HepG2 (cell line): ENCODE measurements at regions not wholly inside any gene's neighbourhood (a gene's known extent, or its start where the extent isn't known, plus 50 kb on each side); places are given as distances from the start of the nearest gene placed in this dataset.

Experiments
- ATAC-seq: fragments of 200-7000 bp; cut with Tn5 transposase; 3 replicates; pipeline ENCODE4 v1.9.1; 2020; ENCODE audit warnings: mild to moderate bottlenecking, moderate library complexity
- BruUV-seq: library from RNA; stranded (reverse); fragments of 400-500 nt; replicated peaks from 2 replicates; lab custom pipeline; 2021; lab: Mats Ljungman, UMichigan
- CTCF ChIA-PET: fragments of 300-600 bp; formaldehyde crosslinking; extraction: SDS; loops from one replicate; lab custom pipeline; 2021; ENCODE audit warnings: low total read pairs, inconsistent platforms, low intra/inter-chr PET ratio; lab: Yijun Ruan, JAX
- POLR2A ChIA-PET: fragments of 350-600 bp; sonication (Branson Sonifier 250); formaldehyde crosslinking; loops from one replicate; lab custom pipeline; 2020; ENCODE audit warnings: antibody characterized with exemption, inconsistent platforms; lab: Yijun Ruan, JAX
- DNase-seq: peaks from one replicate; pipeline ENCODE4 v3.0.0-alpha.2; 2015; ENCODE audit warnings: low spot score
- FAIRE-seq: peaks from 3 replicates; lab custom pipeline; 2011; peaks lifted over from hg19 to GRCh38; lab: Jason Lieb, UNC
- H2AFZ ChIP-seq: one replicate; pipeline ENCODE4 v1.6.1; 2011; ENCODE audit warnings: low read length, inconsistent platforms
- H3K27ac ChIP-seq: fragments of 300-600 bp; 3 replicates; pipeline ENCODE4 v1.8.0; 2011; ENCODE audit warnings: mixed run types, mild to moderate bottlenecking, mixed read lengths, low read length, inconsistent platforms; ENCODE audit not compliant: insufficient read depth; ENCODE audit errors: extremely low read length
- H3K27me3 ChIP-seq, 2 experiments: fragments of 200-600 bp in 1 of 2; 2 replicates in 1 of 2; 3 replicates in 1 of 2; pipeline versions ENCODE4 v1.6.0 to v1.8.0; 2011; ENCODE audit warnings: low read length in 2 of 2, mild to moderate bottlenecking in 2 of 2, moderate library complexity in 2 of 2, inconsistent platforms in 1 of 2; ENCODE audit not compliant: insufficient read depth in 2 of 2, control insufficient read depth in 1 of 2
- H3K36me3 ChIP-seq, 2 experiments: fragments of 200-600 bp in 1 of 2; replicated peaks in 1 of 2; 2 replicates in 1 of 2; 3 replicates in 1 of 2; pipeline versions ENCODE4 v1.5.1 to v1.8.0; 2011; ENCODE audit warnings: low read length in 2 of 2, inconsistent platforms in 1 of 2; ENCODE audit not compliant: insufficient read depth in 2 of 2, control insufficient read depth in 1 of 2
- H3K4me1 ChIP-seq: 2 replicates; pipeline ENCODE4 v1.5.1; 2012; ENCODE audit warnings: low read length, inconsistent platforms; ENCODE audit not compliant: insufficient read depth
- H3K4me2 ChIP-seq: 2 replicates; pipeline ENCODE4 v1.6.0; 2011; ENCODE audit warnings: low read depth, low read length, inconsistent platforms
- H3K4me3 ChIP-seq, 3 experiments: fragments of 200-600 bp in 1 of 3; sonication (generic), shearing (Covaris generic) in 1 of 3; replicated peaks in 1 of 3; 2 replicates each; pipeline ENCODE4 v1.5.1; 2011 to 2016; ENCODE audit warnings: low read length in 3 of 3, inconsistent platforms in 2 of 3, low read depth in 2 of 3, mild to moderate bottlenecking in 2 of 3, control low read depth in 1 of 3, mixed read lengths in 1 of 3; ENCODE audit not compliant: insufficient read depth in 1 of 3
- H3K79me2 ChIP-seq: one replicate; pipeline ENCODE4 v1.6.1; 2011; ENCODE audit warnings: low read length, inconsistent platforms; ENCODE audit not compliant: insufficient read depth
- H3K9ac ChIP-seq: 2 replicates; pipeline ENCODE4 v1.6.0; 2011; ENCODE audit warnings: mild to moderate bottlenecking, low read depth, low read length, inconsistent platforms; ENCODE audit not compliant: insufficient read depth
- H3K9me3 ChIP-seq: 2 replicates; pipeline ENCODE4 v1.5.1; 2012; ENCODE audit warnings: mild to moderate bottlenecking, low read length
- H4K20me1 ChIP-seq: 2 replicates; pipeline ENCODE4 v1.6.0; 2011; ENCODE audit warnings: inconsistent platforms, mild to moderate bottlenecking, low read length, moderate library complexity; ENCODE audit not compliant: insufficient read depth
- CCAR2 ChIP-seq: fragments of 200-400 bp; formaldehyde crosslinking; optimal IDR thresholded peaks from 2 replicates; pipeline ENCODE3; 2018; ENCODE audit warnings: low read depth, mild to moderate bottlenecking, low read length, moderate library complexity
- CENPT ChIP-seq: sonication (generic); formaldehyde crosslinking; IDR thresholded peaks from 2 replicates; pipeline ENCODE4 v1.8.0; 2022; ENCODE audit warnings: low read depth, mild to moderate bottlenecking, moderate library complexity, missing genetic modification reagents
- CREM ChIP-seq, 2 experiments: sonication (generic) in 1 of 2; formaldehyde crosslinking in 1 of 2; IDR thresholded peaks; 2 replicates each; pipeline versions ENCODE4 v1.4.0 to v1.6.1; 2016 to 2020; ENCODE audit warnings: antibody characterized with exemption in 1 of 2, mild to moderate bottlenecking in 1 of 2, missing genetic modification reagents in 1 of 2
- DPF2 ChIP-seq: sonication (generic); formaldehyde crosslinking; IDR thresholded peaks from 2 replicates; pipeline ENCODE4 v1.4.0; 2020; ENCODE audit warnings: mild to moderate bottlenecking, low read depth, missing genetic modification reagents, borderline replicate concordance
- KMT2B ChIP-seq: IDR thresholded peaks from 2 replicates; pipeline ENCODE4 v1.6.1; 2016; ENCODE audit warnings: missing genetic modification reagents, missing compliant biosample characterization
- MIER3 ChIP-seq: IDR thresholded peaks from 2 replicates; pipeline ENCODE4 v1.6.1; 2016; ENCODE audit warnings: missing compliant biosample characterization, borderline replicate concordance
- PHF20 ChIP-seq: sonication (generic); formaldehyde crosslinking; IDR thresholded peaks from 2 replicates; pipeline ENCODE4 v1.5.0; 2020; ENCODE audit warnings: mild to moderate bottlenecking, missing genetic modification reagents
- PHF8 ChIP-seq: sonication (generic); formaldehyde crosslinking; IDR thresholded peaks from 2 replicates; pipeline ENCODE4 v1.5.0; 2020; ENCODE audit warnings: missing genetic modification reagents
- PLSCR1 ChIP-seq: sonication (generic); formaldehyde crosslinking; IDR thresholded peaks from 2 replicates; pipeline ENCODE4 v1.5.0; 2020; ENCODE audit warnings: missing genetic modification reagents, mild to moderate bottlenecking, borderline replicate concordance
- SMAD9 ChIP-seq: sonication (generic); formaldehyde crosslinking; IDR thresholded peaks from 2 replicates; pipeline ENCODE4 v1.5.1; 2020; ENCODE audit warnings: mild to moderate bottlenecking, missing genetic modification reagents
- ZNF235 ChIP-seq: sonication (generic); formaldehyde crosslinking; IDR thresholded peaks from 2 replicates; pipeline ENCODE4 v1.8.1; 2023; ENCODE audit warnings: mild to moderate bottlenecking, missing genetic modification reagents, borderline replicate concordance
- ZNF468 ChIP-seq: sonication (generic); formaldehyde crosslinking; IDR thresholded peaks from 2 replicates; pipeline ENCODE4 v1.8.0; 2022; ENCODE audit warnings: mild to moderate bottlenecking, moderate library complexity, missing genetic modification reagents
- ZNF484 ChIP-seq: sonication (generic); formaldehyde crosslinking; IDR thresholded peaks from 2 replicates; pipeline ENCODE4 v1.5.1; 2020; ENCODE audit warnings: mild to moderate bottlenecking, low read depth, missing genetic modification reagents, borderline replicate concordance
- ZNF704 ChIP-seq: sonication (generic); formaldehyde crosslinking; IDR thresholded peaks from 2 replicates; pipeline ENCODE4 v1.8.1; 2023; ENCODE audit warnings: mild to moderate bottlenecking, inconsistent platforms, moderate library complexity, missing genetic modification reagents, borderline replicate concordance
- WGBS: methylation state at CpG from one replicate; pipeline ENCODE4 v1.1.6; 2017; ENCODE audit warnings: low lambda C conversion rate; 5-methylcytosine and 5-hydroxymethylcytosine counted together
- in situ Hi-C: cut with HindIII; loops from 2 replicates; pipeline ENCODE4 v1.10.0; 2017; ENCODE audit warnings: low pct_unique_long_range_greater_than_20kb; ENCODE audit not compliant: extremely low pct_ligation_motif_present
- intact Hi-C: fragments of 100-400 bp; cut with micrococcal nuclease; formaldehyde crosslinking; loops from one replicate; pipeline ENCODE4 v1.10.0; 2022; ENCODE audit not compliant: unreplicated experiment
- TF ChIP-seq, protein P1 (sequence below): sonication (generic); formaldehyde crosslinking; IDR thresholded peaks from 2 replicates; pipeline ENCODE4 v1.4.0; 2020; ENCODE audit warnings: low read depth, mild to moderate bottlenecking, missing genetic modification reagents
- TF ChIP-seq, protein P2 (sequence below): IDR thresholded peaks from 2 replicates; pipeline ENCODE4 v1.6.1; 2012; ENCODE audit warnings: low read length, improper control_type of control experiment

GRCh38 chr5:108560581-108560980, 178.7 kb upstream of the FBXL17 start:
- ChIA-PET POLR2A (no interaction called here), CTCF (no interaction called here)
- intact Hi-C loops = no loop called here
- no peak overlapping the region for H2AFZ ChIP-seq
- no peak overlapping the region for H3K9ac ChIP-seq
- H3K4me2 ChIP-seq = no peak overlapping the region
- H3K79me2 ChIP-seq = no peaks in the 10 kb centered on the region
- no peaks in the 10 kb centered on the region for H3K4me1 ChIP-seq
- no TSS peak for BruUV-seq
- ATAC-seq (no peak), DNase-seq (no peak), FAIRE-seq (no peak)
- no peaks in the 10 kb centered on the region for H3K27me3 ChIP-seq
- H4K20me1 ChIP-seq = no peaks in the 10 kb centered on the region
- no peaks in the 10 kb centered on the region for H3K36me3 ChIP-seq
- no peak overlapping the region for H3K27ac ChIP-seq
- in situ Hi-C loops = no loop called here
- H3K4me3 ChIP-seq = no peak overlapping the region
- no peaks in the 10 kb centered on the region for H3K9me3 ChIP-seq
- WGBS = 0% methylated on average over 1 of the region's 1 CpG
- no peak for TF ChIP-seq ZNF484
- TF ChIP-seq ZNF704 (CRISPR knock-in tag) = no peak
- no peak for TF ChIP-seq KMT2B (CRISPR knock-in tag)
- no peak for TF ChIP-seq MIER3 (CRISPR knock-in tag)
- no peak for TF ChIP-seq PLSCR1 (CRISPR knock-in tag)
- TF ChIP-seq CREM (IDR thresholded peaks at IDR 0.05) = no peak
- TF ChIP-seq CREM (CRISPR knock-in tag; IDR thresholded peaks at IDR 0.05) = no peak
- no peak for TF ChIP-seq ZNF468
- no peak for TF ChIP-seq DPF2 (CRISPR knock-in tag)
- TF ChIP-seq, protein P1, sequence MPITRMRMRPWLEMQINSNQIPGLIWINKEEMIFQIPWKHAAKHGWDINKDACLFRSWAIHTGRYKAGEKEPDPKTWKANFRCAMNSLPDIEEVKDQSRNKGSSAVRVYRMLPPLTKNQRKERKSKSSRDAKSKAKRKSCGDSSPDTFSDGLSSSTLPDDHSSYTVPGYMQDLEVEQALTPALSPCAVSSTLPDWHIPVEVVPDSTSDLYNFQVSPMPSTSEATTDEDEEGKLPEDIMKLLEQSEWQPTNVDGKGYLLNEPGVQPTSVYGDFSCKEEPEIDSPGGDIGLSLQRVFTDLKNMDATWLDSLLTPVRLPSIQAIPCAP (CRISPR knock-in tag) = no peak
- no peak for TF ChIP-seq PHF8 (CRISPR knock-in tag)
- no peak for TF ChIP-seq PHF20 (CRISPR knock-in tag)
- no peak for TF ChIP-seq ZNF235 (CRISPR knock-in tag)
- TF ChIP-seq, protein P2, sequence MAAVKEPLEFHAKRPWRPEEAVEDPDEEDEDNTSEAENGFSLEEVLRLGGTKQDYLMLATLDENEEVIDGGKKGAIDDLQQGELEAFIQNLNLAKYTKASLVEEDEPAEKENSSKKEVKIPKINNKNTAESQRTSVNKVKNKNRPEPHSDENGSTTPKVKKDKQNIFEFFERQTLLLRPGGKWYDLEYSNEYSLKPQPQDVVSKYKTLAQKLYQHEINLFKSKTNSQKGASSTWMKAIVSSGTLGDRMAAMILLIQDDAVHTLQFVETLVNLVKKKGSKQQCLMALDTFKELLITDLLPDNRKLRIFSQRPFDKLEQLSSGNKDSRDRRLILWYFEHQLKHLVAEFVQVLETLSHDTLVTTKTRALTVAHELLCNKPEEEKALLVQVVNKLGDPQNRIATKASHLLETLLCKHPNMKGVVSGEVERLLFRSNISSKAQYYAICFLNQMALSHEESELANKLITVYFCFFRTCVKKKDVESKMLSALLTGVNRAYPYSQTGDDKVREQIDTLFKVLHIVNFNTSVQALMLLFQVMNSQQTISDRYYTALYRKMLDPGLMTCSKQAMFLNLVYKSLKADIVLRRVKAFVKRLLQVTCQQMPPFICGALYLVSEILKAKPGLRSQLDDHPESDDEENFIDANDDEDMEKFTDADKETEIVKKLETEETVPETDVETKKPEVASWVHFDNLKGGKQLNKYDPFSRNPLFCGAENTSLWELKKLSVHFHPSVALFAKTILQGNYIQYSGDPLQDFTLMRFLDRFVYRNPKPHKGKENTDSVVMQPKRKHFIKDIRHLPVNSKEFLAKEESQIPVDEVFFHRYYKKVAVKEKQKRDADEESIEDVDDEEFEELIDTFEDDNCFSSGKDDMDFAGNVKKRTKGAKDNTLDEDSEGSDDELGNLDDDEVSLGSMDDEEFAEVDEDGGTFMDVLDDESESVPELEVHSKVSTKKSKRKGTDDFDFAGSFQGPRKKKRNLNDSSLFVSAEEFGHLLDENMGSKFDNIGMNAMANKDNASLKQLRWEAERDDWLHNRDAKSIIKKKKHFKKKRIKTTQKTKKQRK = no peak
- TF ChIP-seq CCAR2 = no peak
- no peak for TF ChIP-seq CENPT (CRISPR knock-in tag)
- no peak for TF ChIP-seq SMAD9 (CRISPR knock-in tag)
